ENCODE measurements at regions not wholly inside any gene's neighbourhood (a gene's known extent, or its start where the extent isn't known, plus 50 kb on each side); places are given as distances from the start of the nearest gene placed in this dataset.
A peak's percentile ranks its signal among the peaks of the same experiment; 100 is the strongest.
"Not testable (repeated sequence)": the region's sequence is repeated elsewhere in the genome, so short reads cannot be mapped to it uniquely, and the experiment has no call there.

DNA sequence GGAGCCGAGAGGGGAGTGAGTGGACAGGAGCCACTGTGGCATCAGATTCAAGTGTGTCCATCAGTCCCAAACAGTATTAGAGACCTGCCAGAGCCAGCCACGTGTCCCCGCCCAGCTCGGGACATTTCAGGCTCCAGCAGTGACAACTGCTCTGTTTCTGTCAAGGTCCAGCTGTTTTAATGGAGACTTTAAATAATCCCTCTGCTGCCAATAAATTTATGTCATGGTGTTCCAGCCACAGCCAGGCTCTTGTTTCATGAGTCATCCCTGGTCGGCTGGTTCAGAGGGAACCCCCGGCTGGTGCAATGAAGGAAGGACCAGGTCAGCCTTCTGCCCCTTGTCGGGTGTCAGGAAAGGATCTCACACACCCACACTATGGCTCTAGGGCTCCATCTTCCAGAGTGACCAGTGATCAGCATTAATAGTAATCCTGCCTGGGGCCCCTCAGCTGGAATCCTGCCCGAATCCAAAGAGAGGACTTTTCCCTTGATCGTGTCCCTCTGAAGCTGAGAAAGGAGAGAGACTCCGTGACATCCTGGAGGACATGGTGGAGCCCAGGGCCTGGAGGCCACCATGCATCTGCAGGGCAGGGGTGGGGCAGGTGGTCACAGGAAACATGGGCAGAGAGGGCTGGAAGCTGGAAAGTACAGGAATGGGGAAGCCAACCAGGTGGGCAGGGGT lies 197.3 kb downstream of the MATN1 start:
- DNase-seq = peak; percentile 3

DNA sequence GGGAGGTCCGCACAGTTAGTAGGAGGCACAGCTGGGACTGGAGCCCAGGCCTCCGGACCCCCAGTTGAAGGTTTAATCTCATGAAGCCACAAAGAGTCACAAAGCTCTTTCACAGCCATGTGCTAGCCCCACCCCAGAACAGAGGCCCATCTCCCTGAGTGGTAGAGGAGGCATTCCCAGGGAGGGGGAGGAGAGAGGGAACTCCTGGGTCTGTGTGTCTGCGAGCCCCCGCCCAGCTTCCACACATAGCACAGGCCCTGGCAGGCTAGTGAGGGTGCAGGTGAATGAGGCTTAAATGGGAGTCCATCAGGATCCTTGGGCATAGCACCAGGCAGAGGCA lies 197.8 kb downstream of the MATN1 start:
- no peak for DNase-seq

DNA sequence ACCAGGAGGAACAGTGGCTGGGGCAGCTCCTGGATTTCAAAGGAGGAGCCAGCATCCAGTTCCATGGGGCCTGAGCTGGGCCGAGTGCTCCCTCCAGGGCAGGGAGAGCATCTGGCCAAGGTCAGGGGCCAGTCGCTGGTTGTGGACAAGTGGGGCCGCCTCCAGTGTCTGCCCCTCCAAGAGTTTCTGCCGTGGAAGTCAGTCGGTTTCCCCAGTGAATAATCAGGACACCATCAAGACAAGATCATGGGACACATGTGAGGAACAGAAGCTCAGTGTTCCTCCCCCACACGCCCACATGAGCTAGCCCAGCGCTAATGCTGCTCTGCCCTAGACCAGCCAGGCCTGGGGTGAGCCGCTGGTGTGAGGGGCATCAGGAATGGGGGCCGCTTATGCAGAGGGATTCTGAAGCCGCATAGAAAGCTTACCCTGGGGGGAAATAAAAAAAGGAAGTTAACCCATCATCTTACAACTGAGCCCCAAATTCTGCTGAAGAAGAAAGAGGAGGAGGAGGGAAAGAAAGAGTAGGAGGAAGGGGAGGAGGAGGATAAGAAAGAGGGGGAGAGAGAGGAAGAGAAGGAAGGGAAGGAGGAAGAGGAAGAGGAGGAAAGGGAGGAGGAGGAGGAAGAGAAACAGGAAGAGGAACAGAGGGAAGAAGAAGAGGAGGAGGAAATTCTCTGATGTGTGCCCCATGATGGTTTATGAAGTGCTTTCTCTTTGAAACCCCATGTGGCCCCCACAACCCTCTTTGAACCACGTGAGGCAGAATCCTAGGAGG lies 198.4 kb downstream of the MATN1 start:
- no peak for DNase-seq

DNA sequence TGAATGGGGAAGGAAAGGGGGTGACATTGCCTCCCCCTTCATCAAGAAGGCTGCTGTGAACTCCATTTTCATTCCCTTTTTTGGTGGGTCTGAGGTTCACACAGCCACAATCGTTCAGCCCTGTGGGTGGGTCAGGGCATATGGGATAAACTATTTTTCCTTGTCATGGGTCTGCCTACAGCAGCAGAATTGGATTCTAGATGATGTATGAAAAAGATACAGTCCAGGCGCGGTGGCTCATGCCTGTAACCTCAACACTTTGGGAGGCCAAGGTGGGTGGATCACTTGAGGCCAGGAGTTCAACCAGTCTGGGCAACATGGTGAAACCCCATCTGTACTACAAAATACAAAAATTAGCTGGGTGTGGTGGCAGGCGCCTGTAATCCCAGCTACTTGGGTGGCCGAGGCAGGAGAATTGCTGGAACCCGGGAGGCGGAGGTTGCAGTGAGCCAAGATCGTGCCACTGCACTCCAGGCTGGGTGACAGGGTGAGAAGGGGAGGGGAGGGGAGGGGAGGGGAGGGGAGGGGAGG lies 199.3 kb downstream of the MATN1 start:
- not testable (repeated sequence) for DNase-seq

DNA sequence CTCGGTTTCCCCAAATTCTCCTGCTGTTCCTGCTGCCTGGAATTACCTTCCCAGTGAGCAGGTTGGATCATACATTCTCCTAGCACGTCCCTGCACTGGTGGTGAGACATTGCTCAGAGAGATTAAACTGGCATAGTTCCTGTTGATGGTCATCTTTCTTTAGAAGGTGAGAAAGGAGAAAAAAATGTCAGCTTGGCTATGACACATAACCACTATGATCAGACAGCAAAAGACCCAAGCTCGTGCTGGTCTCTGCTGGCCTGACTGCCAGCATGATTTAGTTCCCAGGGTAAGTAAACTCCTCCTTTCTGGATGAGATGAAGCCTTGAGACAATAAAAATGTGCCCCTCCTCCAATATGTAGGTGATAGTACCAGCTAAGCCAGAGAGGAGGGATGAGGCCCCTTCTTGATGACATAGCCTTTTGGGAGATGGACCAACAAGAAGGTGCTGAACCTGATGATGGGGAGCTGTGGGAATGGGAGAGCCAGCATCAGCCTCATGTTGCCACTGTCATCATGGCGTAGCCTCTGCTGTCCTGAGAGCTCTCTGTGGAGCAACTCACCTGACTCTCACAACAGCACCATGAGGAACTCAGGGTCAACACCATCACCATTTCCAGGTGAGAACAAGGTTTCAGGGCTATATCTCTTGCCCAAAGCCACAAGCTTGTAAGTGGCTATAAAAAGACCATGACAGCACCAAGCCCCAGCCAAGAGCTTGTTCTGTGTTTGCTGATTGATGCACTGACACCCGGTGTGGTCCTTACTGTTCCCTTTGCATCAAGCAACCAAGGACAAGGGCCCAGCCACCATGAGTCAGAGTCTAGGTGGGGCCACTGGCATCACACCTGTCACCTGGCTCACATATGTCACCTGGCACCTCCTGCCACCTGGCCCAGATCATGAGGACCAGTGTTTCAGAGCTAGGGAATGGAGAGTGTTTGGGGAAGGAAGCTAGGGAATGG lies 200.0 kb downstream of the MATN1 start:
- peak; percentile 69 for DNase-seq

DNA sequence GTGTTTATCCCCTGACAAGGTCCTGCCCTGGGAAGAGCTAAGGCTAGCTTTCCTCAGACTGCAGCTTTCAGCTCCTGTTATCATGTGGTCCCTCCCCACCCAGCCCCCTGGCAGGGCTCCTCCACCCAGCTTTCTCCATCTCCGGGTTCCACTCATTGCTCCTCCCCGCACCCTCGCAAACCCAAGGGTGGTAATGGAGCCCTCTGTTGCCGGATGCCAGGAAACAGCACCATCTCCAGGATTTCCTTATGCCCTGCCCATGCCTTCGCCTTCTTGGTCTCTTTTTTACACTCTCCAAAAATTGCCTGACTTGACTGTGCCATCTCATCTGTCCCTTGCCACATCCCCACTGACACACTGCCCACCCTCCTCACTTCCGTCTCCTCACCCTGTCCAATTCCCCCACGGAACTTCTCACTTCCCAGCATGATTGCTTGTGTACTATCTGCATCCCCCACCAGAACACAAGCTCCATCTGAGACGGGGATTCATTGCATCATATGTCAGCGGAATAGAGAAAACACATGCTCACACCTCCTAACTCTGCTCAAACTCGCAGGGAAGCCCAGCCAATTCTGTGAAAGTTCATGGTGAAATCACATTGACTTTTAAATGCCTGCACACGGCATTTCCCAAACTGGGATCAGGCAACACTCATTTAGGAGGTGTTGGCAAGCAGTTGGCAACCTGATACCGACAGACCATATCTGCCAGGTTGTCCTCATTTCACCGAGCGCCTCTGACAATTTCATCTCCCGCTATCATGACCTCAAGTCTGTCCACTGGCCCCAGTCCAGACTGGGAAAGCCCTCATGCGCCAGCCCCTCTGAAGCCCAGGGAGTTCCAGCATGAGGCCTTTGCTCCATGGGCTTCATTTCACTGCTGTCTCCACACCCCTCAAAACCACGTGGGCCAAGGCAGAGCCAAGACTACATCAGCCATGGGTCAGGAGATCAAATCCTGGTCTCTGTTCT lies 201.1 kb downstream of the MATN1 start:
- DNase-seq = peak; percentile 79

DNA sequence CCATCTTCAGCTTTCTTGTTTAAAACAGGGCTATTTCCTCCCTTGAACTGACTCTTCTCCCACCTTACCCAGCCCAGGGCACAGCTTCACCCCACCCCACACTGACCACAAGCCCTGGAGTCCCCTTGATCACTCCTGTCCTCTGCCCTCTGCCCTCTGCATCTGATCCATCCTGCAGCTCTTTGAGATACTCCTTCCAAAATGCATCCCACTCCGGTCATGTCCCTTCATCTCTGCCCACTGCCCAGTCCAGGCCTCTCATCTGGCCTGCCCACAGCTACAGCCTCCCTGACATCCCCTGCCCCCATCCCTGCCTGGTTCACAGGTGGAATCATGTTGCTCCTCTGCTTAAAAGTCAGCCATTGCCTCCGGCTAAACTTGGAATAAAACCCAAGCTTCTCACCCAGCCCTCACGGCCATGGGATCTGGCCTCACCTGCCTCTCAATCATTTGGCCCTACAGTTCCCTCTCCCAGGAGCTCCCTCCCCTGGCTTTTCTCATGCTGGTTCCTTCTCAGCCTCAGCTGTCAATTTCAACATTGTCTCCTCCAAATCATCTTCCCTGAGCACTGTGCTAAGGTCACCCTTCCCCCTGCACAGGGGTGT lies 202.0 kb downstream of the MATN1 start:
- no peak for DNase-seq

DNA sequence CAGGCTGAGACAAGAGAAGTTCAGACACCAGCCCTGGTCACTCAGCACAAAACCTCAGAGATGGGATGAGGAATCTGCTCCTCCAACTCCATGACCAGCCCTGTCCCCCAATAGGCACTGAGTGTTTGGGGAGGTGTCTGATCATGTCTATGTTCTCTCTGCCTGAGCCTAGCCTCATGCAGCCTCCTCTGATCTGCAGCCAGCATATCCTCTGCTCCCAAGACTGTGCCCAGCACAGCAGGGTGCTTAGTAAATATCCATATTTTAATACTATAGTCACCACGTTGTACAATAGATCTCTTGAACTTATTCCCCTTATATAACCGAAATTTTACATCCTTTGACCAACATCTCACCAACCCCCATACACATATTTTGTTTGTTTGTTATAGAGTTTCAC lies 202.9 kb downstream of the MATN1 start:
- DNase-seq = no peak

DNA sequence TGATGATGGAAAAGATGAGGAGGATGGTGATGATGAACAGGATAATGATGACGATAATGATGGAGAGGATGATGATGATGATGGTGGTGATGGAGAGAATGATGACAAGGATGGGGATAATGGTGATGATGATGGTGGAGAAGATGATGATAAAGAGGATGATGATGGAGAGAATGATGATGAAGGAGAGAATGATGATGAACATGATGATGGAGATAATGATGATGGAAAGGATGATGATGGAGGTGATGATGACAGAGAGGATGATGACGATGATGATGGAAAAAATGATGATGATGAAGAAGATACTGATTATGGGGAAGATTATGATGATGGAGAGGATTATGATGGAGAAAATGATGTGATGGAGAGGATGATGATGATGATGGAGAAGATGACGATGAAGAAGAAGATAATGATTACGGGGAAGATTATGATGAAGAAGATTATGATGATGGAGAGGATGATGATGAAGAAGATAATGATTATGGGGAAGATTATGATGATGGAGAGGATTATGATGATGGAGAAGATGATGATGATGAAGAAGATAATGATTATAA lies 204.1 kb downstream of the MATN1 start:
- no peak for DNase-seq

DNA sequence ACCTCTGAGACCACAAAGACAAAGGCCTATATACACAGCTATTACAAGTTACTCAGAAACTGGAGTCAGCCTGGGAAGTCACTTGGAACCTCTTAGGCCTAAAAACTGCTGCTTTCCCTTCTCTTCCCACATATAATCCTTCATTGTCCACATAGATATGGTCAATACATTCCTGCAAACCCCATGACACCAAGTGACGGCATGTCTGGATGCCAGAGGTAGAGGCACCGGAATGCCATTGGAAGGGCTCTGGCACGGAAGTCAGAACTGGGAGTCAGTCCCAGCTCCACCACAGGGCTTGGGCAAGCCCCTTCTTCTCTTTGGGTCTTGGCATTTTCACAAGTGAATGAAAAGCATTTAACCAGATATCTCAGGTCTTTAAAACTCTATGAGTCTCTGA lies 204.7 kb downstream of the MATN1 start:
- DNase-seq = no peak

DNA sequence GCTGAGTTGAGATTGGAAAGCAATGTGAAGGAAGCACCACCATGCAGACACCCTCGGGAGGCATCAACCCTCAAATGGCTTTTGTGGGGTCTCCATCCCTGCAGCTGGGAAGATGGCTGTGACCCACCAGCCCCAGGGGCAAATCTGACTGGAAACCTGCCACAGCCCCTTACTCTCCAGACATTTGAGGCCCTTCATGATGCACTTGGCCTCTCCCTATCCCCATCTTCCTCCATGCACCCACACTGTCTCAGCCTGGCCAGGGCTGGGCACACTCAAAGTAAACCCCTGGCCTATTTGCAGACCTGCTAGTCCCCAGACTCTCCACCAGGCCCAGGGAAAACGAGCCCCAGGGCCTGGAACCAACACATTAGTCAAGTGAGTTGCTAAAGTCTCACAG lies 205.2 kb downstream of the MATN1 start:
- no peak for DNase-seq

DNA sequence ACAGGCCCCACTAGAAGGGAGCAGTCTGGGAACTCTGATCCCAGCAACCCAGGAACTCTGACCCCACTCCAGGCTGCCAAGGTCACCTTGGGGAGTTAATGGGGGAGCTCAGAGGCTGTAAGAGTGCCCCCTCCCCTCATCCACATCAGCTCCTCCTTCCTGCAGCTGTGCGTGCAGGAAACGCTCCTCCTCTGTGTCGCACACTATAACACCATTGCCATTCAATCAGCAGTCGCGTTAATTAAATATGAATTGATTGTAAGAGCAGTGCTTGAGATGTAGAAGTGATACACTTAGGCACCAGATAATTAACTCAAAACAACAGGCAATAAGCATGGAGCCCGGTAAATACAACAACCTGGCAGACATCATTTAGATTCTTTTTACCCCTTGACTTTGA lies 205.7 kb downstream of the MATN1 start:
- DNase-seq = not testable (repeated sequence)

DNA sequence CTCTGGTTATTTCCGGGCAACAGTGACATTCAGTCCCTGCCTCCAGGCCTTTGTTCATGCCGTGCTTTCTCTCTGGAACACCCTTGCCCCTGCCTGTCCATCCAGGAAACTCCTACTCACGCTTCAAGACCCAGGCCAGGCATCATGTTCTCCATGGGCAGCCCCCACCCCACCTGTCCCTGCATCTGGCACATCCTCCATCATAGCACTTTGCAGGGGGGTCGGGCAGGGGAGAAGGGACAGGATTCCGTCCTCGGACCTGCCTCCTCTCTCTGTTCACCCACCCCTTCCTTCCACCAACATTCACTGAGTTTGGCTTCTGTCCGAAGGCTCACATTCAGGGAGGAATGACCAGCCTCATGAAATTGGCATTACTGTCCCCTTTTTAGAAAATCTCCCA lies 206.1 kb downstream of the MATN1 start:
- not testable (repeated sequence) for DNase-seq

DNA sequence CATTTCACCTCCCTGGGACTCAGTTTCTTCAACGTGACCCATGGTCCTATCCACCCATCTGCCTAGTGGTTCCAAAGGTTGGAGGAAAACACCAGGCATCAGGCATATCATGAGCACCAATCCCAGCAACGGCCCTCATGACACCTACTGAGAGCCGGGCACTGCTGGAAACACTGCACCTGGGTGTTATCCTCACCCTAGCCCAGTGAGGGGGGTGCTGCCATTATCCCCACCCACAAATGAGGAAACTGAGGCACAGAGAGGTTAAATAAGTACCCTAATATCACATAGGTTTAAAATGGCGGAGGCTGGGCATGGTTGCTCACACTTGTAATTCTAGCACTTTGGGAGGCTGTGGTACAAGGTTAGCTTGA lies 206.9 kb downstream of the MATN1 start:
- no peak for DNase-seq

DNA sequence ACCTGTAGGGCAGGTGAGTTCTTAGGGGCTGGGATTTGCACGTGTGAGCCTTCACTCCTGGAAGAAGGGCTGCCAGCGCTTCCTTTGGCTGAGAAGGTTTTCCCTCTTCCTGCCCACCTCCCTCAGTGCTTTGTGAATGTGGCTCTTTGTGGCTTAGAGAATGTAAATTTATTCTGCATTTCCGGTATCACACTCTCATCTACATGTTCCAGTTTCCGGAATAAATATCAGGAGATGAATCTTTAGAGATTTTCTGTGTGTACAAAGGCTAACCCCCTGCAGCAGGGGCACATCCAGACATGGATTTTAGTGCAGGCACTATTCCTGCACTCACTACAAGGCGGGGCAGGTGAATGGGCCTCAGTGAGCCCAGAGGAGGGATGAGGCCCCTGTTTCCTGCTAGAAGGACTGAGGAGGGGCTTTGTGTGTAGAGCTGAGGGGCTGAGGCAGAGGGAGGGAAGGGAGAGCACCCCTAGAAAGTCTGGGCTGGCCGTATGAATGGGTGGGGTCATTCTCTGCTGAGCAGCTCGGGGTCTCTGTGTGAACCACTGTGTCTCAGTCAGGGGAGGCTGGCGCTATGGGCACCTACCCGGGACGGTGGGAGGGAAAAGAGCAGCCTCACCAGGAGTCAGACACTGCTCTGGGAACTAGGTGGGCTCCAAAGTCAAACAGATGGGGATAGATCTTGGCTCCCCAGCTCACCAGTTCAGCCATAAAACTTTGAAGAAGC lies 207.5 kb downstream of the MATN1 start:
- no peak for DNase-seq

DNA sequence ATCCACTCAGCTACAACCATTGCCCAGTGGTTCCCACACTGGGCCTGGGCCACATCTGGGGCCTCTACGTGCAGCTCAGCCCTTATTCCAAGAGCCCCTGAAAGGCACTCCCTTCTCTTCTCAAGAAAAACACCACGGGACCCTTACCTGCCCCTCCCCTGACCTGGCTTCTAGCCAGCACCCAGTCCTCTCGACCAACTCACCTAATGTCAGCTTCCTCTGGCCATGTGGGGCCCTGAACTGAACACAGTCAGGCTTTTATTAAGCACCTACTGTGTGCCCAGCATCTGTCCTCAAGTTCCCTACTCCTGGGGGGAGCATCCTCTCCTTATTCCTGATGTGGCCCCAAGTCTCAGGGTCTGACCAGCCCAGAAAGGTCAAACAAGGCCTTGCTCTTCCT lies 208.4 kb downstream of the MATN1 start:
- no peak for DNase-seq

DNA sequence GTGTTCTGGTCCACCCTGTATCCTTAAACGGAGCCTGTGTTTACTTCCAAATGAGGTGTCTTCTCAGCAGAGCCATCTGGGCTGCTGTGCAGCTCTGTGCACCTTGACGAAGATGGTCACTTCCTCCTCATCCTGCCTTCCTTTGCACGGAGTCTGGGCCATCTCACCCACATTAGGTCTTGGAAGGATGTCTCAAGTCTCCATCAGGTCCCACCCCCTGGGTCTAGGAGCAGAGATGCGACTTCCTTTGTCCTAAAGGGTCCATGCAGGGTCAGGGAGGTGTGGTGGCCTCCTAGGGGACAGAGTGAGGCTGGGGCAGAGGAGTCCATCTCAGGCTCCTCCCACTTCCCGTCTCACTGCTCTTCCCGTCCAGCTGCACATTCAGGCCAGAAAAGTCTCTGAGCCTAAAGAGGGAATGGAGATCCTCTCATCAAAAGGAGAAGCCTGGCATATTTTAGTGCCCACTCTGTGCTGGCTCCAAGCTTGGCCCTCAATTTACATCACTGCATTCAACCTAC lies 209.2 kb downstream of the MATN1 start:
- no peak for DNase-seq

DNA sequence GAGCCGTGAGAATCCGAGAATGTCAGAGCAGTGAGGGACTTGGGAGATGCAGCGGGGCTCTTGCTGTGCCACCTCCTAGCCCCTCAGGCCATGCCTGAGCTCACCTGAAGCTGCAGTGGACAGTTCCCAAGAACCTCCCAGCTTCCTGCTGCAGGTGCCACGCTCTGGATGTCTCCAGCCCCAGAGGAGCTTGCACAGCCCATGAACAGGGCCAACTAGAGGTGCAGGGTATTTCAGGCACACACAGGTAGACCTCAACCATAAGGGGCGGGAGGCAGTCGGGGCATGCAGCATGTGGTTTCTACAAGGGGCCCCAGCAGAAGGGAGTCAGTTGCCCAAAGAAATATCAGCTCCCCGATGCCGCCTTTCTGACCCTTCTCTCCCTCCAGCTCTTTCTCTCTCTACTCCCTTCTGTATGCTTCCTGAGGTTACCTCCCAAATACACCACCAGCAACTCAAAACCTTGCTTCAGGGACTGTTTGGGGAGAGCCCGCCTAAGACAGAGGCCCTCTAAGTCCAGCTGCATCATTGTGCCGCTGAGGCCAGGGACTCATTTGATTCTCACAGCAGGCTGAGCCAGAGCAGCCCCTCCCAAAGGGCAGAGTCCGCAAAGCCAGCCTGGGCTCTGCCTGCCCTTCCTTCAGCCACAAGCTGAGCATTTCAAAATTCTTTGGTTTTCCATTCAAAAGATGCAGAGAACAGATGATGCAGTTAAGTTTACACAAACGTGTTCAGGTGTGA lies 209.8 kb downstream of the MATN1 start:
- DNase-seq = no peak

DNA sequence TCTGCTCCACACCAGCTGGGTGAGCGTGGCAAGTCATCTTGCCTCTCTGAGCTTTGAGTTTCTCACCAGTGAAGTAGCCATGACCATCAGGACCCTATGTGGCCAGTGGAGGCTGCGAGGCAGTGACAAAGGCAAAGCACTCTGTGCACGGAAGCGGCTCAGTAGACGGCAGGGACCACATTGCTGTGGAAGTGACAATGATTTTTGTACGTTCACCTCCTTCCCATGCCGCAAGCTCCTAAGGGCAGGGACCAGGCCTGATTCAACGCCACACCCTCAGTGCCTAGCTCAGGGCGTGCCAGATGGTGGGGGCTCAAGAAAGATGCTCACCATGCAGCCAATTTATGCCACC lies 210.5 kb downstream of the MATN1 start:
- no peak for DNase-seq
